ENCODE measurements at regions not wholly inside any gene's neighbourhood (a gene's known extent, or its start where the extent isn't known, plus 50 kb on each side); places are given as distances from the start of the nearest gene placed in this dataset.

DNA sequence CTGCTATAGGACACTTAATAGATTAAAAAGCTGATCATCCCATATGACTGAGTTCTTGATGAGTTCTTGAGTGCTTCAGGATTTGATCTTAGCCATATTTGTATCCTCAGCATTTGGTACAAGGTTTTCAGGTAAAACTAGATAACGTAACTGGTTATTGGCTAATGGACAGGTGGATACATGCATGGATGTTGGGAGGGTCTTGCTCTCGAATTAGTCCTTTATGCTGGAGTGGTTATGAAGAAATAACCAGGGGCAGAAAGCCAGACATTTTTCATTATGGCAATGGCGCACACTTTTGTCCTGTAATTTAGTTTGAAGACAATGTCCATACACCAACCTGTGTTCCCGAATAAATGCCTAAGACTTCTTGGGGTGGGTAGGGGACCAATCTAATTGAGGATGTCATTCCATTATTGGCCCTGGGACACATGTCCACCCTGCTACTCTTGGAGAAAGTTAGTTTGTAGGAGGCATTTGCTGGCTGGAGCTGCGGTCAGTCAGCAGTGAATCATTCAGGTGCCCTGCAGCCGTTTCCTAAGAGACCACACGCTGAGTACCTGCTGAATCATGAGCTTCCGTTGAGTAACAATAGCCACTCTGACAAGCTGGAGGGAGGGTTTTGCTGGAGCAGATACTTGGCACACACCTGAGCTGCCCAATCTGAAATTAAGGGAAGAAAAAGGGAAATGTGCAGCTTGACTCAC is 194.4 kb downstream of the FOXA2 start:
- CTCF ChIA-PET: no interaction called here
- TF ChIP-seq, protein P1, sequence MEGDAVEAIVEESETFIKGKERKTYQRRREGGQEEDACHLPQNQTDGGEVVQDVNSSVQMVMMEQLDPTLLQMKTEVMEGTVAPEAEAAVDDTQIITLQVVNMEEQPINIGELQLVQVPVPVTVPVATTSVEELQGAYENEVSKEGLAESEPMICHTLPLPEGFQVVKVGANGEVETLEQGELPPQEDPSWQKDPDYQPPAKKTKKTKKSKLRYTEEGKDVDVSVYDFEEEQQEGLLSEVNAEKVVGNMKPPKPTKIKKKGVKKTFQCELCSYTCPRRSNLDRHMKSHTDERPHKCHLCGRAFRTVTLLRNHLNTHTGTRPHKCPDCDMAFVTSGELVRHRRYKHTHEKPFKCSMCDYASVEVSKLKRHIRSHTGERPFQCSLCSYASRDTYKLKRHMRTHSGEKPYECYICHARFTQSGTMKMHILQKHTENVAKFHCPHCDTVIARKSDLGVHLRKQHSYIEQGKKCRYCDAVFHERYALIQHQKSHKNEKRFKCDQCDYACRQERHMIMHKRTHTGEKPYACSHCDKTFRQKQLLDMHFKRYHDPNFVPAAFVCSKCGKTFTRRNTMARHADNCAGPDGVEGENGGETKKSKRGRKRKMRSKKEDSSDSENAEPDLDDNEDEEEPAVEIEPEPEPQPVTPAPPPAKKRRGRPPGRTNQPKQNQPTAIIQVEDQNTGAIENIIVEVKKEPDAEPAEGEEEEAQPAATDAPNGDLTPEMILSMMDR (IDR thresholded peaks at IDR 0.05; ENCODE audit: control extremely low read depth, extremely low read depth, low read depth, missing control alignments): no peak
- POLR2A ChIA-PET: no interaction called here
- DNase-seq (ENCODE audit: extremely low spot score): no peak

DNA sequence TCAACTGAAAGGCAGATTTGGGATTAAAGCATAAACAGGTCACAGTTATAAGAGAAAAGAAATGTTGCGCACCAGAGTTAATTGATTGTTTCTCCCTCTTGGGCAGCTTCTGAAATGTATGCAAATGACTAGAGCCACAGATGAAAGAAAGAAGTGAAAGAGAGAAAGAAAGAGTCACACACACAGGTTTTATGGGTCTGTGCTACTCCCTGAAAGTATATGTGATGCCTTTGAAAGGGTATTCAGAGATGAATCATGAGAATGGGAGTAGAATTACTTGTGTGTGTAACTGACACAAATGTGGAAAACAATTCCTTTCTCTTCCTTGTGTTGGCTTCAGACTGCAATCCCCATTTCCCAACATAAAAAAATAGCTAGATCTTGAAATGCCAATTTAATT is 196.9 kb downstream of the FOXA2 start:
- CTCF ChIA-PET: no interaction called here
- POLR2A ChIA-PET: interaction anchor here (0.6 kb wide), 1 partner anchor 29 kb away, joined by 3 read pairs; no protein-coding TSS in a partner anchor
- TF ChIP-seq, protein P1 (IDR thresholded peaks at IDR 0.05; ENCODE audit: control extremely low read depth, extremely low read depth, low read depth, missing control alignments): no peak
- DNase-seq (ENCODE audit: extremely low spot score): no peak

DNA sequence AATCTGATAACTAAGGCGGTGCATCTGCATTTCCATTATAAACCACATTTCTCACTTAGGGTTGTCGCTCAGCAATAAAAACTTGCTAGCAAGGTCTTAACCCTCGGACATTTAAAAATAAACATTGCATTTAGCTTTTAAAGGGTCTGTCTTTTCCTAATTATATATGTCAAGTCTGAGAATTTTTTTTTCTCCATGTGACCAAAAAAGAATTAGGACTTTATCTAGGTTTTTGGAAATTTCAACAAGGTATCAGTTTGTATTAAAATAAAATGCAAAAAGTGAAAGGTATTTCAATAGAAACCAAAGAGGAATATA is 198.1 kb downstream of the FOXA2 start:
- TF ChIP-seq, protein P1 (IDR thresholded peaks at IDR 0.05; ENCODE audit: control extremely low read depth, extremely low read depth, low read depth, missing control alignments): no peak
- DNase-seq (ENCODE audit: extremely low spot score): no peak
- POLR2A ChIA-PET: no interaction called here
- CTCF ChIA-PET: no interaction called here

DNA sequence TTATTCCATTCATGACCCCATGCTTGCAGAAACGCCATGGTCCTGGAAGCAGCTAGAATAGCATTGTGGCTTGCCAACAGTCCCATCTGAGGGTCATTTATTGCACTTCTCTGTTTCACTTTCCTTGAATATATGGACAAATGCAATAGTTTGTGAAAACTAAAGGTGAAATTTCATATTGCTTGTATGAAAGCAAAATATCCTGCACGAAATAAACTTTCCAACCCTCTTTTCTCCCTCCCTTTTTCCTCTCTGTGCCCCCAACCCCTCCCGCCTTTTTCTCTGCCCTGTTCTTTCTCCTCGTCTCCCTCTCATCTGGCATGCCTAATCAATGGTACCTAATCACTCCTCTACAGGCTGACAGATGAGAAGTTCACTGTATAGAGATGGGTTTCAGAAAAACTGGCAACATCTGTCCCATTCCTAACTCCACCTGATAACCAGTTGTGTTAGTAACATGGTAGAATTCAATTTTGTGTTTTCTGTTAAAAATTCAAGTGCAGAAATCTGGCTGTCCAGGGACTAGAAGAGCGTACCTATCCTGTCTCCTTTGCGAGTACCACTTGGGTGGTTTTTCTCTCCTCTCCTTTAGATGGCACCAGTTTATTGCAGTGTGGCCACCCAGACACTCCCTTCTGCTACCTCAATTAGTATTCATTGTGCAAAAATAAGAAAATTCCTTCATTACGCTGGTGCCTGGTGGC is 198.6 kb downstream of the FOXA2 start:
- TF ChIP-seq, protein P1 (IDR thresholded peaks at IDR 0.05; ENCODE audit: control extremely low read depth, extremely low read depth, low read depth, missing control alignments): no peak
- POLR2A ChIA-PET: no interaction called here
- DNase-seq (ENCODE audit: extremely low spot score): no peak
- CTCF ChIA-PET: interaction anchor here (1.3 kb wide), 1 partner anchor 12 kb away, joined by 3 read pairs; no protein-coding TSS in a partner anchor

DNA sequence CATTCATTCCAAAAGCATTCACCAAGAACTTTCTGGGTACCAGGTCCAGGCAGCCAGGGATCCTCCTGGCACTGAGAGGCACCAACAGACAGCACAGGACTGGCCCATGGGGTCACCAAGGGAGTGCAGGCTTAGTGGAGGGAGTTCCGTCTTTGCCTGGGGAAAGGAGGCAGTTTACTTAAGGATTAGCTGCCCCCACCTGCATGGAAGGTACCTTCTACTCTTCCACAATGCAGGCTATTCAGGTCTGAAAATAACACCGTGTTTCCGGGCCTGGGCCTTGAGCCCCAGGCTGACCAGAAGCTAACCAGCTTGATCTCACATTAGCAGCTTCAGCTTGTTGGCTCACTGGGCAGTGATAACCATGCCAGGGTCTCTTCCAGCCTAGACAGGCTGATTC is 199.4 kb downstream of the FOXA2 start:
- ChIA-PET POLR2A (no interaction called here), CTCF (interaction anchor here (1.3 kb wide), 1 partner anchor 13 kb away, joined by 3 read pairs; no protein-coding TSS in a partner anchor)
- DNase-seq (ENCODE audit: extremely low spot score): no peak
- TF ChIP-seq, protein P1 (IDR thresholded peaks at IDR 0.05; ENCODE audit: control extremely low read depth, extremely low read depth, low read depth, missing control alignments): no peak

DNA sequence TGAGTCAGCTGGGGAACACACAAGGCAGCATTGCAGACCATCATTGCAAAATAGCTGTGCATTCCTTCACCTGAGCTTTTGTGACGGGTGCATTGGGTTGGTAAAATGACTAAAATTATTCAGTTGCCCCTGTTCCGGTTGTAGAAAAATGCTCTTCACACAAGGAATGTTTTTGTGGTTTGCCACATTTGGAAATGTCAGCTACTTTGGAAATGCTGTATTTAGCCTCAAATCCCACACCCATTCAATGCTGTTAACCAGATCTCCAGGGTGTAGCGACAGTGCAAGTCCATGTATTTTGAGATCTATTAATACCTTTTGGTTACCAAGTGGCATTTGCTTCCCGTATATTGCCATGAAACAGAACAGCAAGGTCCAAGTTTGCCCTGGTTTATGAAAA is 201.2 kb downstream of the FOXA2 start:
- CTCF ChIA-PET: no interaction called here
- TF ChIP-seq, protein P1 (IDR thresholded peaks at IDR 0.05; ENCODE audit: control extremely low read depth, extremely low read depth, low read depth, missing control alignments): no peak
- POLR2A ChIA-PET: no interaction called here
- no peak for DNase-seq (ENCODE audit: extremely low spot score)

All from GM10248 (cell line).